DMS114 treated with DMSO at 0.1 percent for 48 hours (cell line): ENCODE measurements at regions not wholly inside any gene's neighbourhood (a gene's known extent, or its start where the extent isn't known, plus 50 kb on each side); places are given as distances from the start of the nearest gene placed in this dataset.

Experiments used
- DNase-seq: peaks from one replicate; lab custom pipeline; 2025; ENCODE audit not compliant: unreplicated experiment; lab: John Stamatoyannopoulos, UW

DNA sequence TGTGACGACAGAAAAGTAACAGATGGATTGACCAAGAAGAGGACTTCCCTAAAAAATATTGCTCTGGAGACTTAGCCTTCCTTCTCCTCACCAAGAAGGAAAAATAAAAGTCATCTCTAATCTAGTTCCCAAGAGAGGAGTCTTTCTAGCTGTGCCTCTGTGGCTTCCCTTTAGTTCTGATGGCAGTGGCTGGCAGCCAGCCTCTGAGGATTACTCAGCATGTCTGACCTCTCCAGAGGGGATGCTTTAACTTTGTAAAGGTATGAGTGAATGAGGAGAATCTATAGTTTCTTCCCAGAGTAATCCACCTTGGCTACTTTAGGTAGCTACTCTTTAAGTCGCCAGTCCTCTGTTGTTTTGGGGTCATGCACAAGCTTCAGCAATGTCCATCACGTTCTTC, 163.9 kb upstream of the KIT start:
- DNase-seq: no peak

- DNase-seq: no peak
Measured at GRCh38 chr4:54495091-54495490, 162.7 kb upstream of the KIT start.

- DNase-seq: no peak
Measured at GRCh38 chr4:54495641-54496040, 162.1 kb upstream of the KIT start.

DNA sequence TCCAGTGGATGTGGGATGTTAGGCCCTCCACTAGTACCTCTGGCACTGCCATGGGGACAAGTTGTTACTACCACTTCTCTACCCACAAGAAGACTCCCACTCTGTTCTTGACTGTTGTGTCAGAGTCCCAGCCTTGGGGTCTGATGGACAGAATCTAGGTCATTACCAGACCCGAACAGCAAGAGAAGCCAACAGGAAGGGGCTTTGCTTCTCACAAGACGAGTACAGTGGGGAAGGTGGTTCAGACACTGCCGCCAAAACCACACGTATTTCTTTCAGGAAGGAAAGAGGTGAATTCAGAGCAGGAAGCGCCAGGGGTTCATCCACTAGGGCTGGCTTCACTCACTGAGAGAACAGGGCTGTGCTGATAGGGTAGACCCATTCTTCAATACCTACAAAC, 161.3 kb upstream of the KIT start:
- DNase-seq: no peak

DNA sequence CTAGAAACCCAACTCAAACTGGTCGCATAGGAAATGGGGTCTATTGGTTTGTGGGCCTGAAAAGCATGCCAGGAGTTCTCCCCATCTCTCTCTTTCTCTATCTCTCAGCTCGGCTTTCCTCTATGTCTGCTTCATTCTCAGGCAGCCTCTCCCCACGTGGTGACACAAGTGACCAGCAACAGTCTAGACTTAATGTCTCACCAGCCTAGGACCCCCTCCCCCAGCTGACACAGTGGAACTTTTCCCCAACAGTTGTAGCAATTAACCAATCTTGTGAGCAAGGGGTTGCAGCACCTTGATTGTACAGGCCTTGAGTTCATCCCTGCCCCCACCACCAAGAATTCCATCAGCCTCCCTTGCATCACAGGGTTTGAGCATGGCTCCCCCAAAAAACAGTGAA, 159.8 kb upstream of the KIT start:
- no peak for DNase-seq

GRCh38 chr4:54498661-54499111, 159.1 kb upstream of the KIT start:
- DNase-seq: no peak

- DNase-seq: no peak
Measured at GRCh38 chr4:54499308-54500074, 158.3 kb upstream of the KIT start.

DNA sequence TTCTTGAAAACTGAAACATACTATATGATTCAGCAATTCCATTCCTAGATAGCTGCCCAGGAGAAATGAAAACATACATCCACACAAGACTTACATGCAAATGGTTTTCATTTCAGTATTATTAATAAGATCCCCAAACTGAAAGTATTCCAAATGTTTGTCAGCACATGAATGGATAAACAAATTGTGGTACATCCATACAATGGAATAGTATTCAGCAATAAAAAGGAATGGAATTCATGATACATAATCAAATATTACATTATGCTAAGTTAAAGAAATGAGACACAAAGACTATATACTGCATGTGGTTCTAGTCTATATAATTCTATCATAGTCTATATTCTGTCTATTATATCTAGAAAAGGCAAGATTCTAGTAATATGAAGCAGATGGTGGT, 152.4 kb upstream of the KIT start:
- DNase-seq: no peak

GRCh38 chr4:54505996-54506395, 151.8 kb upstream of the KIT start:
- no peak for DNase-seq

DNA sequence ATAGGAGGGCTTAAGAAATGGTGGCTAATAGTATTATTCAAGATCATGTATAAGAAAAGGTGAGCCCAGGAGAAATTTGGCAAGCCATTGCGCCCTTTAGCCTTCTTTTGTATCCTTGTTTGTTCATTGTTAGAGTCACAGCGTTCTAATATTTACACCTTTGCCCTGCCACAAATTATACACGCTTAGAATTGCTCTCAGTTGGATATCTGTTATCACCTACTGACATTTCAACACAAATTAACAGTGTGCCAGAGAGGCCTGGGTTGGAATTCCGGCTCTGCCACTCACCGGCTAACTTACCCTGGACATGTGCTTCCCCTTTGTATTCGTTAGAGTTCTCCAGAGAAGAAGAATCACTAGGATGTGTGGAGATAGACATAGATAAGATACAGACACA, 148.7 kb upstream of the KIT start:
- no peak for DNase-seq

GRCh38 chr4:54513204-54513603, 144.6 kb upstream of the KIT start:
- no peak for DNase-seq

DNA sequence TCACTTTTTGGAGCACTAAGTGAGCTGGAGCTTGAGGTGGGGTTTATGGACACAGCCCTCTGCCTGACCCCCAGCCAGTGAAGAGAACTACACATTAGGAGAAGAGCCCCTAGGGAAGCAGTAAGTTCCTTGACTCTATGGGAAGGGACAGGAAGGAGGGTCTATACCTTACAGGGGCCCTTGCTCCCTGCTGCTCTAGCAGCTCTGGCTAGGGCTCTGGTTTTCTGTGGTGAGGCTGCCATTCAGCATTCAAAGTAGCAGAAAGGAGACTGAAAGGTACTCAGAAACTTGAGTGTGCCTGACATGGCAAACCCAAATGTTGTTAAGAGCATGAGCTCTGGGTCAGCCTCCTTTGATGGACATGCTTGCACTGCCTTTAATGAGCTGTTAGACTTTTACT, 144.0 kb upstream of the KIT start:
- no peak for DNase-seq

DNA sequence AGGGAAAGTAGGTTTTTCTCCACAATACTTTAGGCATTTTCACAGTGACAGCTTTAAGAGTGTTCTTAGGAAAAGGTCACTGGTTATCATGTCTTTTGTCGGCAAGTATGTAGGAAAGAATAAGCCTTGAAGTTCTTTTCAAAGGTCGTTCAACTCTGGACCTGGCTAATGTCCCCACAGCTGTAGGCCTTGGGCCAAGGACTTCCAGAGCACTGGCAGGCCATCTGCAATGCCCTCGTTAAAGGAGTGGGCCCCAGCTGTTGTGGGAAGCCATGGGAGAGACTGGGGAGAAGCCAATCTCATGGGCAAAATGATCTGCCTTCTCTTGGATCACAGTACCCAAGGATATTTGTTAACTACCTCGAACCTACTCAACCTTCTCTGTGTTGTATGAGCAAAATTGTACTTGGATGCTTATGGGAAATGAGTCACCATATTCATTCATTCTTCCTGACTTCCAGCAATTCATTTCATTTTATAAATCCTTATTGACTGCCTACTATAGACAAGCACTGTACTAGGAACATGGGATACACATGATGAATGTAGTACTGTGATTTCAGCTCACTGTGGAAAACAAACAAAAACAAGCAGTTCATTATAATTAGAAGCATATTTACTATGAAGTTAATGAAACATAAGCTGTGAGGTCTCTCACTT, 141.1 kb upstream of the KIT start:
- no peak for DNase-seq

- DNase-seq: no peak
Measured at GRCh38 chr4:54517781-54518444, 139.8 kb upstream of the KIT start.

- DNase-seq: no peak
Measured at GRCh38 chr4:54525602-54526001, 132.2 kb upstream of the KIT start.

DNA sequence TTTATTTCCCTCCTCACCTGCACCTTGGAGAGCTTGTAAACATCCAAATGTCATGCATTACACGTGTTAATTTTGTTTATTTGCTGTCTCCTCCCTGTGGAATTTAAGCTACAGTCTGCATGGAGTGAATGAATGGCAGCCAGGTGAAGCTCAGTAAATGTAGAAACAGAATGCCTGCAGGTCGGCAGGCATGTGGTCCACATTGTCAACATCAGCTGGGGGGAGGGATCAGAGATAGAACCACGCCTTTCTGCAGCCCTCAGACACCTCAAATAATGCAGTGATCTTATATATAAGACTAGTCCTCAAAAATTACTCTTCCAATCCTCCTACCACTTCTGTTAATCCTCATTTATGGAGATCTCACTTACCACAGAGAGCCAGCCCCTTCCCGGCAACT, 131.2 kb upstream of the KIT start:
- no peak for DNase-seq

DNA sequence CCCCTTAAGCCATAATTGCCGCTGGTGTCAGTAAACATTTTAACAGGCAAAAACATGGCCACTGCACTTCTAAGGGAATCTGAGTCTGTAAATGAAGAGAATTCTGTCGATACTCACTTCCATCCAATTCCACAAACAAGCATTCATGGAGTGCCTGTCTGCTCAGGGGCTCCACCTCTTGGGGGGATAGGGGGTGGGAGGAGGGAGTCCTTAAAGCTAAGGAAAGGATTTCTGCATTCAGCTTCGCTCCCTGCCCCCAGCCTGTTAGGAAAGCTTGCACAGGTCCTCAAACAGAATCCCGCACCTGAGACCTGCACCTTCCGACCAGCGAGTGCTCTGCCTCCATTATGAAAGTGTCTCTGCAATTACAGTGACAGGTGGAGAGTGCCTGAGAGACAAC, 130.2 kb upstream of the KIT start:
- no peak for DNase-seq

- DNase-seq: peak; percentile 11
Measured at GRCh38 chr4:54539500-54540029, 118.2 kb upstream of the KIT start.

DNA sequence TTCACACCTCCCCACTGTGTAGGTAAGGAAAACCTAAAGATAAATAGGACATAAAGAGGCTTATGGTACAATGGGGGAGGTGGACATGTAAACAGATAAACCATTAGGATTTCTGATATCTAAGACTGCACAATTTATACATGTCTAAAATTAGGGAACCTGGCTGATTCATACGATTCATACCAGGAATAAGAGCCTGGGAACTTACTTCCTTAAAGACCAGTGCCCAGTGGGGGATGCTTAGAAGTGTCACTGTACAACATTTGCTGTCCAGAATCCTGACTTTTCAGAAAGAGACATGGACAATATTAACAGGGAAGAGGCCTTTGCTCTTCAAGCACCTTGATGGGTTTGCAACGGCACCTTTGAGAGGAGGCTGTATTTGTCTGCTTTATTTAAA, 116.8 kb upstream of the KIT start:
- DNase-seq: no peak

DNA sequence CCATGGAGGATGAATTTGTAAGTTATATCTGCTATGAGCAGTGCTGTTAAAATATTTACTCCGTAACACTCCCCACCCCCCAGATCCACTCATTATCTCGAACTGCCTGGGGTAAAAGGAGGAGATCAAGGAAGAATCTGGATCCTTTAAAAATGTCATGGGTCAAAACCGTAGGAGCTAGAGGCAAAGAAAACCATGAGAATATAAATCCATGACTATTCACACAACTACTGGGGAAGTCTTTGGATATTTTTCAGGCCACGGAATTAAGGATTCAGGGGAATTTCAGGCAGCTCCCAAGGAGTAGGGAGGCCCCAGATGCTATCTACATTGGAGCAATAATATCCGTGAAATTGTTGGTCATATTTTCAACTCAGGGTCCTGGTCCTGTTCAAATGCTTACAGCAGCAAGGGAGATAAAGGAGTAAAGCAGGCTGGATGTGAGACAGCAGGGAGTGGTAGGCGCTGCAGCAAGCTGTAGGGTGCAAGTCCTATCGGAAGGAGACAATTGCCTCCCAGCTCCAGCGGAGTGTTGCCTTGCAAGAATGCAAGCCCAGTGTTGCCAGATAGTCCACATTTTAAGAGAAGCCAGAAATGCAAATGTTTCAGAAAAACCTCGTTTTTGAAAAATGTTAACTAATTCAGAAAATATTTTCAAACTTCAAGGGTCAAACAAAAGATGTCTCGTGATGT, 116.2 kb upstream of the KIT start:
- no peak for DNase-seq

DNA sequence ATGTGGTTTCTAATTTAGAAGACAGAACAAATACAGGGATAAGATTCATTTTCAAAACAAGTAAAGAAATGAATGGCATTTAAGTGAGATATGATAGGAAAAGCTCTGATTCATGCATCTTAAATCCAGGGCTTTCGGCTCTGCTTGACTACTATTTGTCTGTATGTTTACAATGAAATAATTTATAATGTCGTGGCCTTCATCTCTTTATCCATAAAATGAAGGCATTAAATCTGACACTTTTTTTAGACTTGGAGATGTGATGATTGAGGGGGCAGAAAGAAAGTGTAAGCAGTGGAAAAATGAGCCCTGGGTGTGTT, 115.7 kb upstream of the KIT start:
- no peak for DNase-seq
